GM18520 (cell line): ENCODE measurements at regions not wholly inside any gene's neighbourhood (a gene's known extent, or its start where the extent isn't known, plus 50 kb on each side); places are given as distances from the start of the nearest gene placed in this dataset.

Experiments
- ATAC-seq: cut with Tn5 transposase; IDR thresholded peaks from one replicate; pipeline ENCODE4 v1.9.1; 2021; ENCODE audit not compliant: unreplicated experiment

- no peak for ATAC-seq
Measured at GRCh38 chr9:116002624-116003023, 151.0 kb upstream of the PAPPA start.

- ATAC-seq, result no peak
Measured at GRCh38 chr9:116003397-116003796, 150.2 kb upstream of the PAPPA start.

- no peak for ATAC-seq
Measured at GRCh38 chr9:116005205-116005604, 148.4 kb upstream of the PAPPA start.

- ATAC-seq, result no peak
Measured at GRCh38 chr9:116007824-116008223, 145.8 kb upstream of the PAPPA start.

GRCh38 chr9:116008278-116008677, 145.3 kb upstream of the PAPPA start:
- ATAC-seq, result no peak

GRCh38 chr9:116009420-116009819, 144.2 kb upstream of the PAPPA start:
- ATAC-seq, result no peak

- ATAC-seq, result no peak
Measured at GRCh38 chr9:116015855-116016254, 137.7 kb upstream of the PAPPA start.

GRCh38 chr9:116020146-116020545, 133.4 kb upstream of the PAPPA start:
- no peak for ATAC-seq

GRCh38 chr9:116020801-116021200, 132.8 kb upstream of the PAPPA start:
- ATAC-seq, result no peak

GRCh38 chr9:116027096-116027495, 126.5 kb upstream of the PAPPA start:
- ATAC-seq, result no peak

- no peak for ATAC-seq
Measured at GRCh38 chr9:116027511-116027910, 126.1 kb upstream of the PAPPA start.

- no peak for ATAC-seq
Measured at GRCh38 chr9:116027951-116028350, 125.6 kb upstream of the PAPPA start.

GRCh38 chr9:116030517-116030916, 123.1 kb upstream of the PAPPA start:
- ATAC-seq, result no peak

GRCh38 chr9:116032683-116033440, 120.7 kb upstream of the PAPPA start:
- no peak for ATAC-seq

GRCh38 chr9:116039312-116039711, 114.3 kb upstream of the PAPPA start:
- no peak for ATAC-seq

GRCh38 chr9:116039893-116040292, 113.7 kb upstream of the PAPPA start:
- ATAC-seq, result no peak

GRCh38 chr9:116042321-116042720, 111.3 kb upstream of the PAPPA start:
- ATAC-seq, result no peak

GRCh38 chr9:116045083-116045482, 108.5 kb upstream of the PAPPA start:
- no peak for ATAC-seq

- no peak for ATAC-seq
Measured at GRCh38 chr9:116048081-116048480, 105.5 kb upstream of the PAPPA start.

- ATAC-seq, result no peak
Measured at GRCh38 chr9:116049456-116049855, 104.1 kb upstream of the PAPPA start.

- no peak for ATAC-seq
Measured at GRCh38 chr9:116051528-116051927, 102.1 kb upstream of the PAPPA start.

- no peak for ATAC-seq
Measured at GRCh38 chr9:116055536-116055935, 98.1 kb upstream of the PAPPA start.

- no peak for ATAC-seq
Measured at GRCh38 chr9:116057371-116057770, 96.2 kb upstream of the PAPPA start.
